Tibial artery (tissue), 4 donors: ENCODE measurements at regions not wholly inside any gene's neighbourhood (a gene's known extent, or its start where the extent isn't known, plus 50 kb on each side); places are given as distances from the start of the nearest gene placed in this dataset.

Experiments used
- DNase-seq, 2 donors: peaks; one replicate each; pipeline ENCODE4 v3.0.0-alpha.2; 2019
- H3K27ac ChIP-seq, 2 donors: fragments of 200-600 bp; sonication (generic) in 1 of 2; 1 replicate in 1 of 2; 2 replicates in 1 of 2; pipeline ENCODE4 v1.5.1; 2018 to 2019; ENCODE audit warnings: mild to moderate bottlenecking in 1 of 2
- H3K27me3 ChIP-seq, 2 donors: fragments of 200-600 bp; sonication (generic) in 1 of 2; one replicate each; pipeline versions ENCODE4 v1.5.1 to v1.6.0; 2016 to 2019
- H3K36me3 ChIP-seq, 3 donors: fragments of 200-600 bp; sonication (generic) in 2 of 3; one replicate each; pipeline ENCODE4 v1.5.1; 2016 to 2019; ENCODE audit warnings: mild to moderate bottlenecking in 2 of 3
- H3K4me1 ChIP-seq, 4 donors: fragments of 200-600 bp; sonication (generic) in 2 of 4; 1 replicate in 3 of 4; 2 replicates in 1 of 4; pipeline ENCODE4 v1.5.1; 2016 to 2019
- H3K4me3 ChIP-seq, 2 donors: fragments of 200-600 bp; sonication (generic) in 1 of 2; 1 replicate in 1 of 2; 2 replicates in 1 of 2; pipeline ENCODE4 v1.5.1; 2018 to 2019; ENCODE audit warnings: mild to moderate bottlenecking in 2 of 2
- H3K9me3 ChIP-seq, 3 donors: fragments of 200-600 bp; sonication (generic) in 1 of 3; one replicate each; pipeline ENCODE4 v1.5.1; 2016 to 2019
- intact Hi-C: fragments of 100-400 bp; cut with DNase I; formaldehyde crosslinking; loops from one replicate; pipeline ENCODE4 v1.15.0; 2023; ENCODE audit warnings: low total_unique reads
- TF ChIP-seq, protein P1 (sequence below), 2 experiments: fragments of 200-600 bp in 1 of 2; fragments of 450-650 bp in 1 of 2; IDR thresholded peaks; one replicate each; pipeline ENCODE4 v1.5.1; 2017 to 2019; ENCODE audit warnings: antibody characterized with exemption in 2 of 2, mild to moderate bottlenecking in 1 of 2, moderate library complexity in 1 of 2

DNA sequence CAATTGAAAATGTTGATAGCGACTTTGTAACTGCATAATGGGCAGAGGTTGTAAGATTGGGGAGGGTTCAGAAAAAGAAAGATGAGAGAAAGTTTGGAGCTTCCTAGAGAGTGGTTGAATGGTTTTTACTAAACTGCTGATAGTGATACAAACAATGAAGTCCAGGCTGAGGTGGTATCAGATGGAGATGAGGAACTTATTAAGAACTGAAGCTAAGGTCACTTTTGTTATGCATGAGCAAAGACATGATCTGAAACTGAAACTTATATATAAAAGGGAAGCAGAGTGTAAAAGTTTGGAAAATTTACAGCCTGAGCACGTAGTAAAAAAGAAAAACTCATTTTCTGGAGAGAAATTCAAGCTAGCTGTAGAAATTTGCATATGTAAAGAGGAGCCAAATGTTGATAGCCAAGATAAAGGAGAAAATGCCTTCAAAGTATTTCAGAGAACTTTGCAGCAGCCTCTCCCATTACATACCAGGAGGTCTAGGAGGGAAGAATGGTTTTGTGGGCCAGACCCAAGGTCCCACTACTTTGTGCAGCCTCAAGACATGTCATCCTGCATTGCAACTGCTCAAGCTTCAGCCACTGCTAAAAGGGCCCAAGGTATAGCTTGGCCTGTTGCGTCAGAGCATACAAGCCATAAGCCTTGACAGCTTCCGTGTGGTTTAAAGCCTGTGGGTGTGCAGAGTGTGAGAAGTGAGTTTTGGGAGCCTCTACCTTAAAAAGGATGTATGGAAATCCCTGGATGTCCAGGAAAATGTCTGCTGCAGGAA lies 843.9 kb downstream of the AMY1C start:
- intact Hi-C loops = no loop called here
- Histone ChIP-seq H3K36me3 (no peaks in the 10 kb centered on the region), H3K27me3 (no peaks in the 10 kb centered on the region), H3K4me3 (no peak overlapping the region), H3K9me3 (peaks cover 0 to under 1% (median 0%) of the 10 kb centered on the region in 3 donors), H3K27ac (no peak overlapping the region), H3K4me1 (no peaks in the 10 kb centered on the region)
- TF ChIP-seq, protein P1, sequence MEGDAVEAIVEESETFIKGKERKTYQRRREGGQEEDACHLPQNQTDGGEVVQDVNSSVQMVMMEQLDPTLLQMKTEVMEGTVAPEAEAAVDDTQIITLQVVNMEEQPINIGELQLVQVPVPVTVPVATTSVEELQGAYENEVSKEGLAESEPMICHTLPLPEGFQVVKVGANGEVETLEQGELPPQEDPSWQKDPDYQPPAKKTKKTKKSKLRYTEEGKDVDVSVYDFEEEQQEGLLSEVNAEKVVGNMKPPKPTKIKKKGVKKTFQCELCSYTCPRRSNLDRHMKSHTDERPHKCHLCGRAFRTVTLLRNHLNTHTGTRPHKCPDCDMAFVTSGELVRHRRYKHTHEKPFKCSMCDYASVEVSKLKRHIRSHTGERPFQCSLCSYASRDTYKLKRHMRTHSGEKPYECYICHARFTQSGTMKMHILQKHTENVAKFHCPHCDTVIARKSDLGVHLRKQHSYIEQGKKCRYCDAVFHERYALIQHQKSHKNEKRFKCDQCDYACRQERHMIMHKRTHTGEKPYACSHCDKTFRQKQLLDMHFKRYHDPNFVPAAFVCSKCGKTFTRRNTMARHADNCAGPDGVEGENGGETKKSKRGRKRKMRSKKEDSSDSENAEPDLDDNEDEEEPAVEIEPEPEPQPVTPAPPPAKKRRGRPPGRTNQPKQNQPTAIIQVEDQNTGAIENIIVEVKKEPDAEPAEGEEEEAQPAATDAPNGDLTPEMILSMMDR (IDR thresholded peaks at IDR 0.05) = no peak
- no peak for DNase-seq

DNA sequence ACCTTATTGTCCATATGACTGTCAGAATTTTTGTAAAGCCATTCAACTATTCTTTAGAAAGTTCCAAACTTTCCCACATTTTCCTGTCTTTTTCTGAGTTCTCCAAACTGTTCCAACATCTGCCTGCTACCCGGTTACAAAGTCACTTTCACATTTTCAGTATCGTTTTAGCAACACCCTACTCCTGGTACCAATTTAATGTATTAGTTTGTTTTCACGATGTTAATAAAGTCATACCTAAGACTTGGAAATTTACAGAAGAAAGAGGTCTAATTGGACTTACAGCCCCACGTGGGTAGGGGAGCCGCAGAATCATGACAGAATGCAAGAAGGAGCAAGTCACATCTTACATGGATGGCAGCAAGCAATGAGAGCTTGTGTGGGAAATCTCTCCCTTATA lies 867.8 kb downstream of the AMY1C start:
- Histone ChIP-seq H3K4me3 (no peak overlapping the region), H3K9me3 (no peaks in the 10 kb centered on the region), H3K4me1 (no peaks in the 10 kb centered on the region), H3K27me3 (no peaks in the 10 kb centered on the region), H3K27ac (no peak overlapping the region), H3K36me3 (no peaks in the 10 kb centered on the region)
- intact Hi-C loops = no loop called here
- DNase-seq = no peak
- TF ChIP-seq, protein P1 (IDR thresholded peaks at IDR 0.05) = no peak

DNA sequence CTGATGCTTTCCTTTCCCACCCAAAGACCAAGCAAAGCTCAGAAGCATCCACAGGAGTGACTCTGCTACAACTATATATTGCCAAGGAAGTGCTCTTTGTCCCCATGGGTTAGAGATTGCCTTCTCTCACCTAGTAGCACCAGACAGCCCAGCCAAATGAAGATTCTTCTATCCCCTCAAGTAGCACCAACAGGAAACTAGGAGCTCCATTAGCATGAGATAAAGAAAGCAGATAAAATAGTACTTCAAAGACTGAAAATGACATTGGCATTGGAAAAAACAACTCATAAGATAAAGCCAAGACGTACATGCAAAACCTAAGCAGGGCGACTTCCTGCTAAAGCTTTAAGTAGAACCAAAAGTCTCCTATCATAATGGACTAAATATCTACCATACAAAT lies 871.5 kb downstream of the AMY1C start:
- TF ChIP-seq, protein P1 (IDR thresholded peaks at IDR 0.05) = no peak
- DNase-seq = no peak
- H3K27me3 ChIP-seq = no peaks in the 10 kb centered on the region
- no peak overlapping the region for H3K27ac ChIP-seq
- no peak overlapping the region for H3K4me3 ChIP-seq
- H3K9me3 ChIP-seq = no peaks in the 10 kb centered on the region
- H3K36me3 ChIP-seq = no peaks in the 10 kb centered on the region
- intact Hi-C loops = no loop called here
- H3K4me1 ChIP-seq = no peaks in the 10 kb centered on the region

DNA sequence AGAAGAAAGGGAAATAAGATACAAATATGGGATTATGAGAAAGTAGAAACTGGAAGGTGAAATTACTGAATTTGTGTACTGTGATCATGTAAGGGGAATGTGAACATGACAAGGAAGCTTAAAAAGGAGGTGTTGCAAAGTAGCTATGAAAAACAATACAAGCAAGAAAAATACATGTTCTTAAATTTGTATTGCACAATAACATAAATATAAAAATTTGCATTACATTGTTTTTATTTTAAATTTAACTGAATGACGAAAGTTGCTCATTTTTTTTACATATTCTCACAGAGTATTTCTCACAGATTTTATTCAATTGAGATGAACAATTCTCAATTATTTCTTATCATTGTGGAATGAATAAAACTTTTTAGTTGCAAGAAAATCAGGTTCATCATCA lies 874.8 kb downstream of the AMY1C start:
- no peaks in the 10 kb centered on the region for H3K36me3 ChIP-seq
- H3K4me3 ChIP-seq = no peak overlapping the region
- no peaks in the 10 kb centered on the region for H3K9me3 ChIP-seq
- intact Hi-C loops = no loop called here
- H3K4me1 ChIP-seq = no peaks in the 10 kb centered on the region
- H3K27me3 ChIP-seq = no peaks in the 10 kb centered on the region
- H3K27ac ChIP-seq = no peak overlapping the region
- DNase-seq = no peak
- TF ChIP-seq, protein P1 (IDR thresholded peaks at IDR 0.05) = no peak

DNA sequence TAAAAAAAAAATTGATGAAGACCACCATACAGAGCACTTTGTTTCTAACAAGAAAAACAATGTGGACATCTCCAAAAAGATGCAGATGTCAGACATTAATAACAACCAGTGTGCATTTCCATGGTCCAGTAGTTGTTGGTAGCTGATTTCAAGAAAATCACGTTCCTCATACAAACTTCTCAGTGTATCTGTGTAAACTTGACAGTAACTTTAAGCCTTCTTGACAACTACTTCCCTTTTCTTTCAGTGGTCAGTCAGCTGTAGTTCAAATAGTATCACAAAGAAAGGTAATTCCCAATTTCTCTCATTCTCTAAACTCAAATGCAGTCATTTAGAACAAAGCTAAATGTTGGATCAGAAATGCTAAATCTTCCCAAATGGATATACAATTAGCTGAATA lies 879.9 kb downstream of the AMY1C start:
- H3K4me3 ChIP-seq = no peak overlapping the region
- H3K36me3 ChIP-seq = no peaks in the 10 kb centered on the region
- H3K4me1 ChIP-seq = no peaks in the 10 kb centered on the region
- no peak for DNase-seq
- no peak overlapping the region for H3K27ac ChIP-seq
- intact Hi-C loops = no loop called here
- H3K27me3 ChIP-seq = no peaks in the 10 kb centered on the region
- TF ChIP-seq, protein P1 (IDR thresholded peaks at IDR 0.05) = no peak
- no peaks in the 10 kb centered on the region for H3K9me3 ChIP-seq
